ENCODE measurements at regions not wholly inside any gene's neighbourhood (a gene's known extent, or its start where the extent isn't known, plus 50 kb on each side); places are given as distances from the start of the nearest gene placed in this dataset.
"Not testable (repeated sequence)": the region's sequence is repeated elsewhere in the genome, so short reads cannot be mapped to it uniquely, and the experiment has no call there.

GRCh38 chr6:92231171-92231701 lies 1188.1 kb downstream of the EPHA7 start:
- DNase-seq: no peak

GRCh38 chr6:92219987-92220386 lies 1199.4 kb downstream of the EPHA7 start:
- DNase-seq: not testable (repeated sequence)

- DNase-seq: no peak
Observed at GRCh38 chr6:92216717-92217116, 1202.6 kb downstream of the EPHA7 start.

- DNase-seq: peak; percentile 1
Observed at GRCh38 chr6:92201618-92202017, 1217.7 kb downstream of the EPHA7 start.

GRCh38 chr6:92196325-92196724 lies 1223.0 kb downstream of the EPHA7 start:
- no peak for DNase-seq

- no peak for DNase-seq
Observed at GRCh38 chr6:92195796-92196195, 1223.6 kb downstream of the EPHA7 start.

- no peak for DNase-seq
Observed at GRCh38 chr6:92188016-92188415, 1231.3 kb downstream of the EPHA7 start.

- no peak for DNase-seq
Observed at GRCh38 chr6:92184933-92185332, 1234.4 kb downstream of the EPHA7 start.

GRCh38 chr6:92181347-92181746 lies 1238.0 kb downstream of the EPHA7 start:
- no peak for DNase-seq

- DNase-seq: no peak
Observed at GRCh38 chr6:92180090-92180489, 1239.3 kb downstream of the EPHA7 start.

GRCh38 chr6:92176666-92177065 lies 1242.7 kb downstream of the EPHA7 start:
- DNase-seq: no peak

GRCh38 chr6:92174398-92175073 lies 1244.8 kb downstream of the EPHA7 start:
- DNase-seq: no peak

- no peak for DNase-seq
Observed at GRCh38 chr6:92169506-92169905, 1249.9 kb downstream of the EPHA7 start.

GRCh38 chr6:92166666-92167065 lies 1252.7 kb downstream of the EPHA7 start:
- no peak for DNase-seq

- DNase-seq: no peak
Observed at GRCh38 chr6:92161953-92162352, 1257.4 kb downstream of the EPHA7 start.

- DNase-seq: no peak
Observed at GRCh38 chr6:92160226-92160625, 1259.1 kb downstream of the EPHA7 start.

GRCh38 chr6:92159046-92159445 lies 1260.3 kb downstream of the EPHA7 start:
- no peak for DNase-seq

GRCh38 chr6:92150553-92150952 lies 1268.8 kb downstream of the EPHA7 start:
- no peak for DNase-seq

- DNase-seq: no peak
Observed at GRCh38 chr6:92147246-92147645, 1272.1 kb downstream of the EPHA7 start.

GRCh38 chr6:92139601-92140000 lies 1279.8 kb downstream of the EPHA7 start:
- no peak for DNase-seq

- DNase-seq: no peak
Observed at GRCh38 chr6:92132957-92133356, 1286.4 kb downstream of the EPHA7 start.

- DNase-seq: peak; percentile 16
Observed at GRCh38 chr6:92132457-92132856, 1286.9 kb downstream of the EPHA7 start.

- no peak for DNase-seq
Observed at GRCh38 chr6:92130944-92131343, 1288.4 kb downstream of the EPHA7 start.

- no peak for DNase-seq
Observed at GRCh38 chr6:92126983-92127382, 1292.4 kb downstream of the EPHA7 start.

GRCh38 chr6:92126088-92126487 lies 1293.3 kb downstream of the EPHA7 start:
- no peak for DNase-seq

Measured in fibroblast of skin of right biceps (primary cell).